Stimulated activated CD8-positive, alpha-beta memory T cell treated with anti-CD3 and anti-CD28 coated beads, Interleukin-15, amount 100 ng/mL, for 1 hour (primary cell): ENCODE measurements at regions not wholly inside any gene's neighbourhood (a gene's known extent, or its start where the extent isn't known, plus 50 kb on each side); places are given as distances from the start of the nearest gene placed in this dataset.

Source experiments
- DNase-seq: peaks from one replicate; pipeline ENCODE4 v3.0.0-alpha.2; 2020; ENCODE audit warnings: low read depth

DNA sequence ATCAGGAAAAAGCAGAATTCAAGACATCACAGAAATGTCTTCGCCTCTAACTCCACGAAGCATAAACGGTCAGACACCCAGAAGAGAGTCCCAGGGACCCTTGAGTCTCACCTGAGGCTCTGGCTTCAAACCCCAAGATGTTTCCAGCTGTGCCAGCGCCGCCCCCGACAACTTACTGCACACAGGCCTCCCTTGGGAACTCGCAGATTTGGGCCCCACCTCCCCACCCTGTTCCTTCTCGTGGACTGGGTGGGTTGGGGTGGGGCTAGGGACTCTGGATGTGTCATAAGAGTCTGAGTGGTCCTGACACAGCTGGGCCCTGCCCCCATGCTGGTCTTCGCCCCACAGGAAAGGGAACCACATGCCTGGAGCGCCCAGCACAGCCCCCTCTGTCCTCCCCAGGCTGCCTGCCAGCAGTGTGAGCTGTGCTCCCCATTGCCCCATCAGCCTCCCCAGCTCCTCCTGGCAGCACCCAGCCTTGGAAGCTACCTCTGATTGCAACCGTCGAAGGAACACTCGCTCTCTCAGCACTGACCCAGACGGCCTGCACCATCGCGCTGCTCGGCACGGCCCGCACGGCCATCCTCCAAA is 147.5 kb downstream of the CRYBB2 start:
- DNase-seq: no peak

DNA sequence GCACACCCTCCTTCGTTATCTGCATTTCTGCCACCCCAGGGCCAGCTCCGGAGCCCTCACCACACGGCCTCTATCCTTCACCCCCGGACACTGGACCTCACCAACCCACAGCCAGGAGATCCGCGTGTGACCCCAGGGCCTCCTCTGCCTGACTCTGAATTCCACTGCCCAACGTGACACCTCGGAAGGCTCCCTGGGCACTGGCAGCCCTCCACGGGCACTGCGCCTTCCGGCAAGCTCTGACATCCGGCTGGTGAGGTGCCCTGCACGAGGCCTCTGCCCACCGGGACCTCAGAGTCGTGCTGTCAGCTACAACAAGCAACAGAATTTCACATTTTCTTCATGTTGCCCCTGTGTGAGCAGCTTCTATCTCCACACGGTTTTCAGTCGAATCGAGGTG is 148.3 kb downstream of the CRYBB2 start:
- no peak for DNase-seq

DNA sequence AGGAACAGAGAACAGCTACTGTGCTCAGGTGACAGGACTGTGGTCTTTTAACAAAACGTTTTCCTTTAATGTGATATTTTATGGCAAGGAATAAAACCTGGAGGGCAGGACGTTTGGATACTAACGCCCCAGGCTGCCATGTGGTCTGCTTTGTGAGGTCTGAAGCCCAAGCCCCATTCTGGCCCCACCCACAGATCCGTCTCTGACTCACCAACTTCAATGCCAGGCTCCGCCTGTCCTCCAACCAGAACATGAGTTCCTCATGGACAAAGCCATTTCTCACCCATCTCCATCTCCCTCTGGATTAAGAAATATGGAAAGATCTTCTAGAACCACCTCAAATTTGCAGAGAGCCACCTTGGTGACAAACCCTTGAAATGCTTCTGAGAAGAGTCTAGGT is 148.8 kb downstream of the CRYBB2 start:
- no peak for DNase-seq

DNA sequence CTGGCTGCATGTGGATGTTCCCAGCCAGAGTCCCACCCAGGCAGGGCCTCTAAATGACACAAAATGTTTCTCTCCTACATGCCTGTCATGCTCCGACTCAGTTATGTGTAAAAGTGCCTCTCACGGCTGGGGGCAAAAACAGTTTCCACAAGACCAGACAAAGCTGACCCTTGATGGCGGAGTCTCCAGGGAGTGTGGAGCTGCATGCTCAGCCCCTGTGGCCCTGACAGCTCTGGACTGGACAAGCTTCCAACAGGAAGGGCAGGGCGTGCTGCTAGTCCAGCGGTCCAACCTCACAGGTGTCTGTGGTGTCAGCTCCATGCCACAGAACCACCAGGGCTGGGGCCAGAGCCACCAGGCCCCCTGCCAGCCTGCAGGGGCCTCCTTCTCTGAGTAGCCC is 149.6 kb downstream of the CRYBB2 start:
- DNase-seq: no peak

DNA sequence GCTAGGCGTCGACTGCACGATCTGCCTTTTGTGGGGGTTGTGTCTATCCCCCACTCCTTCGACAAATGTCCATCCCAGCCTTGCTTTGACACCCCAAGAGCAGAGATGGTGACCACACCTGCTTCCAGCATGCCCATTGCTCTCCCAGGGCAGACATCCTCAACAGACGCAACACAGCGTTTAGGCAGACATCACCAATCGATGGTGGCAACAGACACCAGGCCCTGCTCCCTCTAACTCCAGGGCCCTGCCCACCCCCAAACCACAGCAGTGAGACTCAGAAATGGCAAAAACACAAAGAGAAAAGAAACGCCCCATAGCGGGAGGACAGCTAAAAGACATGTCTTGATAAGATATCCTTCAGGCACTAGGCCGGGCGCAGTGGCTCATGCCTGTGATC is 150.9 kb downstream of the CRYBB2 start:
- no peak for DNase-seq

DNA sequence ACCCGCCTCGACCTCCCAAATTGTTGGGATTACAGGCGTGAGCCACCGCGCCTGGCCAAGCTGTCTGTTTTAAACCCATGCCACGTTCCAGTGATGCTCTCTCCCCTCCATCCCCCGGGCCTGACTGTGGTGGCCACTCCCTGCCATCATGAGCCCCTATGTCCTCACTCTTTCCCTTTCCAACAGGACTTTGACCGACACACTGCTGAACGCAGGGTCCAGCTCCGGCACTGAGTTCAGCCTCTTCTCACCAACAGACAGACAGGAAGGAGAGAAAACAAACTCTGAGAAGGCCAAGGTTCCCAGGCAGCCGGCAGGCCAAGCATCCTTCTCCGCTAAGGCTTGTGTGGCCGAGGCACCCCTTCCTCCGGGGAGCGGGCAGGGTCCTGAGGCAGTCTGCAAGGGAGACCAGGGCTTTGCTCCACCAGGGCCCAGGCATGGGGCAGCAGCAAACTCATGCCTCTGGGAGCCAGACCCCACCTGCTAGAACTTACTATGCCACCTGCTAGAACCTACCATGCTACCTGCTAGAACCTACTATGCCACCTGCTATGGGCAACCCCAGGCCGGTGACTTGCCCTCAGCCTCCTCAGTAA is 152.7 kb downstream of the CRYBB2 start:
- no peak for DNase-seq

DNA sequence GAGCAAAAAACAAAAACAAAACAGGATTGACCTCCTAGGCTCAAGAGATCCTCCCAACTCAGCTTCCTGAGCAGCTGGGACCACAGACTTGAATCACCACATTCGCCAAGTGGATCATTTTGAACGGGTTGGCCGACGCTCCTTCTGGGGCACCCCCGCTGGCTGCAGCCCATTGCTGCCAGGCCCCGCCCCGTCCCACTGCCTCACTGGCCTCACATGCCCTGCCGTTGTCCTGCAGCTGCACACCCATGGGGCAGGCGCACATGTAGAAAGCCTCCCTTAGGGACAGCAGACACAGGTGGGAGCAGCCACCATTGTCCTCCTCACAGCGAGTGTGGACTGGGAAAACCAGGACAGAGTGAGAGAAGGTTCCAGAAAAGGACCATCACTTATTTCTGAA is 154.5 kb downstream of the CRYBB2 start:
- no peak for DNase-seq

DNA sequence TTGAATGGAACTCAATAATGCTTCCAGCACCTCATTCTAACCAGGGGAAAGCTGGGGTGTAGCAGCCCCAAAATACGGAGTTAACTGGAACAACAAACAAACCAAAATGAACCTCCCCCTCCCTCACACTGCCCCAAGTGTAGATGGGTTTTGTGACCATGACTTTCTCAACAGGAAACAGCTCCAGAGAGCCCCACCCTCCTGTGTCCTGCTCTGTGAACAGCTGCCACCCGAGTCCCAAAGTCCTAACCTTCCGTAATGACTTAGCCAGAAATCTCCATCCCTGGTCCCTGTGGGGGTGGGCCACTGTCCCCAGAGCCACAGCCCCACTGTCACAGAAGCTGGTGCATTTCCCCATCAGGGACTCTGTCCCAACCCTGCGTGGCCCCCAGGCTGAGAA is 155.4 kb downstream of the CRYBB2 start:
- no peak for DNase-seq

DNA sequence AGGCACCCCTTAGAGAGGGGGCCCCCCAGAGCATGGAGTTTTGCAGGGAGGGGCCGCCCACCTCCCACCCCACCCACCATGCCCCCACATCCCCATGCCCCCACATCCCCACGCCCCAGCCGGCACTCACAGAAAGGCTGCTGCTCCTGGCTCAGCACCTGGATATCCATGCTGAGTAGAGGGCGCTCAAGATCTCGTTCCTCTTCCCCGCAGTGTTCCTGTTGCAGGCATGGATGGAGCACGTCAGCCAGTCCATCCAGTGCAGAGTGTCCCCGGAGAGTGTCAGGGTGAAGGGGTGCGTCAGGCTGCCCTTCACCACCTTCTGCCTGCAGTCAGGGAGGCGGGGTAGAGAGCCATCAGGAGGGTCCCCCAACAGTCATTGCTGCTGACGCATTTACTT is 156.2 kb downstream of the CRYBB2 start:
- no peak for DNase-seq

DNA sequence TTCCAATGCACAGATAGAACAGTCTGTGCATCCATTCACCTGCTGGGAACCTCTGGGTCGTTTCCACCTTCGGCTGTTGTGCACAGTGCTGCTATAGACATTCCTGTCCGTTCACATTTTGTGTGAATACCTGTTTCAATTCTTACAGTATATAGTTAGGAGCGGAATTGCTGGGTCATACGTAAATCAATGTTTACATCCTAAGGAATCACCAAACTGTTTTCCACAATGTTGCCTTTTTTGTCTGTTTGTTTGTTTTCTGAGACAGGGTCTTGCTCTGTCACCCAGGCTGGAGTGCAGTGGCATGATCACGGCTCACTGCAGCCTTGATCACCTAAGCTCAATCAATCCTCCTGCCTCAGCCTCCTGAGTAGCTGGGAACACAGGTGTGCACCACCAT is 158.3 kb downstream of the CRYBB2 start:
- no peak for DNase-seq

DNA sequence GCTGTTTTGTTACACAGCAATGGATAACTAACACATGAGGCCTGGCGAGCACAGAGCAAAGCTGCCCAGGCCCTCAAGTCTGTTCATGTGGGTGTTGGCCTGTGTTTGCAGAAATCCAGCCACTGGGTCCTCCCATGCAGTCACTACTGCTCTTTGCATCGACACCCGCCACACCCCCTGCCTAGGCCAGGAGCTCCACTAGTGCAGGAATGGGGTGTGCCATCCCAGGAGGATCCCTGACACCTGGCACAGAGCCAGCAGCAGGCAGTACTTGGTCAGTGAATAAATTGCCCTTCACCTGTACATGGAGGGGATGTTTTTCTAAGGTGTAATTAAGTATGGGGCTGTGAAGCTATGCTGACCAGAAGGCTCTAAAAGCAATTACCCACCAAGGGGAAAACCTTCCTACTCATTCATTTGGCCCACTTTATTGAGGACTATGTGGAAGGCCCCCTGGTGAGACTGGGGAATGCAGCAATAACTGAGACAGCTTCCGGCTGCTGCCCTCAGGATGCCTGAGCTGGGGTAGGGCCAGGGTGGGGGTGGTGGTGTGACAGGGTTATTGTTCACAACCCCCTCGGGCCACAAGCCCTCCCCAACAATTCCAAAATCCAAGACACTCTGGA is 160.8 kb downstream of the CRYBB2 start:
- no peak for DNase-seq

DNA sequence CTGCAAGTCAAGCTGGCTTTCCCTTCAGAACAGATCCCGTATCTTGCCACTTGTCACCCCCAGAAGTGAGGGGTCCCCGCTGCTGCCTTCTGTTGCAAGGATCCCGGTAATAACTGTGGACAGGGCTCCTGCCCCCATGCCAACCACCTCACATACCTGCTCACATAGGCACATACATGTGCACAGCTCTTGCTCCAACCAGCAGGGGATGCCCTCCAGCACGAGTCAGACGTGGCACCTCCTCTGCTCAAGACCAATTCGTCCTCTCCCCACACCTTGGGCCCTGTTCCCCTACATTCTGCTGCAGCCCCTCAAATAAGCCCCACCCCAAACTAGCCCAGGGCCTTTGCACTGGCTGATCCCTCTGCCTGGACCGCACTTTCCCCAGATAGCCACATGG is 163.3 kb downstream of the CRYBB2 start:
- no peak for DNase-seq

DNA sequence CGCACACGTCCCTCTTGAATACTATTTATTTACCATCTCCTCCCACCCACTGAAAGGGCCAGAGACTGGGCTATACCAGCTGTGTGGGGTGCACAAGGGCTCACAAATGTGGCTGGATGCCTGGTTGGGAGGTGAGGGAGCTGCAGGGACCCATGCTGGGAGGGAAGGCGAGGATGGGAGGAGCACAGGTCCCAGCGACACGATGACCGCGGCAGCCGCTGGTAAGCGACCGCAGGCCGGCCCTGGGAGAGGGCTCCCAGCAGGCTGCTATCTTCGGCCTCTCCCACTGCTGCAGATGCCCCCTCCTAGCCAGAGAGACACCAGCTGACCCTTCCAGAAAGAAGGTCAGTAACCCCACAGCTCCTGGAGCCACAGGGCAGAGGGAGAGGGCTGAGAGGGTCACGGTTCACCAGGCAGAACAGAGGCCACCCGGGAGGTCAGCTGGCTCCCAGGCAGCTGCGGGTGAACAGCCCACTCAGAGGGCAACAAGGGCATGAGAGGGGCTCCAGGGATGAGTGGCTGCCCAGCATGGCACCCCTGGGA is 163.9 kb downstream of the CRYBB2 start:
- no peak for DNase-seq

DNA sequence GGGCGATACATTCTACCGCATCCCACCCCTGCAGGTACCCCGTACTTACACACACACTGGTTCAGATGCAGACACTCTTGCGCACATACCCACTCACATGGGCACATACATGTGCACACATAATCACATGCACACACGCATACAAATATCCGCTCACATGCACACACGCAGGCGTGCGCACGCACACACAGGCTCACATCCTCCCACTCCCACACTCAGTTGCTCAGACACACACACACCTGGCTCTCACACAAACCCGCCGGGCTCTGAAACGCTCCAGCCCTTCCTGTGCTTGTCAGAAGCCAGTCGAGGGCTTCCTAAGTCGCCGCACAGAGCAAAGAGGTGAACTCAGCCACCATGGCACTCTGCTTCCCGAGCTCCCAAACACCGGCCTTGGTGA is 164.5 kb downstream of the CRYBB2 start:
- DNase-seq: no peak

DNA sequence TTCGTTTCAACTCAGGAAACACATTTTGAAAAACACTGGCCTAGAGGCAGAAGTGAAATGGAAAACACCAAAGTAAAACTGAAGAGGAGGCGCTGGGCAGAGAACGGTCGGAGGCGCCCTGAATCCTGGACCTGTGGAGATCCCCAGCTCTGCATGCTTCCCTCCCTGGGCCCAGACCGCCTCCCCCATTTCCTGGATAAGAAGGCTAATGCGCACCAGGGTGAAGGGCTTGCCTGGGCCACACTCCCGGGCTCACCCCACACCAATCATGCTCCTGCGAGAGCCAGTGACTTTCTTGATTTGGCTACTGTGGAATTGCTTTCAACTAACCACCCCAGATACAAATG is 167.1 kb downstream of the CRYBB2 start:
- DNase-seq: no peak

DNA sequence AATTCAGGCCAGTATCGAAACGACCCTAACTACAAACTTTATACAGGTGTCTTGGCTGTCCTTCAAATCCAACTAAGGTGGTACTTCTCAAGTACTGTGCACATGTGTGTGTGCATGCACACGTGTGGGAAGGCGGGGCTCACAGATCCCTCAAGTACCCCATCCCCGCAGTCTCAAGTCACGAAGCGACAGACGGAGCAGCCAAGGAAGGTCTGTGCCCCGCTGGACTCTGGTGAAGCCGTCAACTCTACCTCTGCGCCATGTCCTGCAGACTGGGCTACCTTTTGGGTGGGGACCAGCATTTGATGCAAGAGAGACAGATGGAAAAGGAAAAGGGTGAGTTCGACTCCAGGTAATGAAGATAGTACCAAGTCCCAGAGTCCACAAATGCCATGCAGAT is 169.0 kb downstream of the CRYBB2 start:
- no peak for DNase-seq

DNA sequence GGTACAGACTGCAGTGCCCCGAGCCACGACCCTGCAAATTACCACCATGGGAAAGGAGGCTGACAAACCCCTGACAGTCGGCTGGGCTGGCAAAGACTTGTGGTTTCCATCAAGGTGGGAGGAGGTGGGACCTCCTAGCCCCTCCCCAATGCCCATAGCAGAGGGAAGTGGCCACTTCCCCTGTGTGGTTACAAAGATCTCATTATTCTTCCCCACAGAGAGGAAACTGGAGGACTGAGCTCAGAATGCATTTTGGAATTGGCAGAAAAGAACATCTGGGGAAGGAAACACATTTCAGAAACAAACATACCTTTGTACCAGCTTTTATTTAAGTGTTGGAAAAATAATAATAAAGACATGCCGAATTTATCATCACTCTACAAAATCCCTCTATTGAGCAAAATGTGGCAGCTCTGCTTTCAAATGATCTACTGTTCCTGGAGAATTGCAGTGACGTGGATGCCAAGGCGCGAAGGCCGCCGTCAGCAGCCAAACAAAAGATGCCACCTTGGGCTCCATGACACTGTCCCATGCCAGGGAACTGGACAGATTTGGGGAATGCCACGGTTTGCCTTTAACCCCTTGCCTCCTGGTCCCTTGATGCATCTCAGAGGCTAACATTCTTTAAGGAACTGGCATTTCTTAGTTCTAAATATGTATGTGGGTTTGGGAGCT is 169.6 kb downstream of the CRYBB2 start:
- no peak for DNase-seq

DNA sequence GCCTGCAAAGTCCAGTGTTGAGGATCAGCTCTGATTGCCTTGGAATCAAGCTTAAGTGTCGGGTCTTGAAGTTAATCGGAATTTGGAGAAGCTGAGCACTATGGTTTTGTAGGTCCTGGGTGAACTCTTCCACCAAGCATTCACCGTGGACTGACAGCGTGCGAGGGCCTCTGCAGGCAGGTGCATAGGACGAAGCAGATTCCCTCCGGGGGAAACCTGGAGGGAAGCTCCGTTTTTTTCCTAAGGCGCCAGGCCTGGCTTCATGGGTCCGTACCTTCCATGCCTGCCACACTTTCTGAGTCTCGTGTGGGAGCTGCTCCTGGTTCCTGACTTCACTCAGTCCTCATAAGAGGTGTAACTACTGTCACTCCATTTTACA is 170.1 kb downstream of the CRYBB2 start:
- no peak for DNase-seq

DNA sequence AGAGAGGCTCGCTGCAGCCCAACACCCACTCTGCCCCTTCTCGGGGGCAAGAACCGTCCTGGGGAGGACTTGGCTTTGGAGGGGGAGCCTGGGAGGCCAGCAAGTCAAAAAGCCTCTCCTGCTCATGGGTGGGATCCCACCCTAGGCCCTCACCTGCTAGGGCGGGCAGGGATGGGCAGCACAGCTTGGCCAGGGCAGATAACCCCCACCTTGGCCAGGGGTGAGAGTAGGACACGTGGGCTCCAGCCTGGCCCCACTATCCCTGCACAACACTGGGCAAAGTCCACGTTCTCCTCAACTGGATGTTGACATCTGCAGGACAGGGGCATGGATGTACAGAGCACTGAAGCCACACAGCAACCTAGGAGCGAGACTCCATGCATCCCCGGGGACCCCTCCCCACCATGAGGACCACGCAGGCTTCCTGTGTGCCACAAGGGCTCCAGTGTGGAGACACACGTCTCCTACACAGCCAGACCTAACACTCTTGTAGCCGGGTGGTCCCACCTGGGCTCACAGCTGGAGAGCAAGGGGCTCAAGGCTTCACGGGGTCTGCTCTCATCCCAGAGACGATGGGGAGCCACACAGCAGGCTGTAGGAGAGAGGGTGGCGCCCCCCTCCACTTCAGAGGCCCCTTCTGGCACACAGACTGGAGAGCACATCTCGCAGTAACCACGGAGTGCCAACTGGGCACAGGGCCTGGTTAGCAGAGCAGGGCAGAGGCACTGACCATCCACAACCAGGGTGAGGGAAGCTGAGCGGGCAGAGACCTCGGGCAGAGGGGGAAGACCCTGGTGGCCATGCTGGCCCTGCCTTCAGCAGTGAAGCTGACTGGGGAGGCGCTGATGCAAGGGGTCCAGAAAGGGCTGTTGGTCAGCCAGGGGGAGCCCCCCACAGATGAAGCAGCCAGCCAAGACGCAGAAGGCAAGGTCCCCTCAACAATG is 171.1 kb downstream of the CRYBB2 start:
- no peak for DNase-seq

DNA sequence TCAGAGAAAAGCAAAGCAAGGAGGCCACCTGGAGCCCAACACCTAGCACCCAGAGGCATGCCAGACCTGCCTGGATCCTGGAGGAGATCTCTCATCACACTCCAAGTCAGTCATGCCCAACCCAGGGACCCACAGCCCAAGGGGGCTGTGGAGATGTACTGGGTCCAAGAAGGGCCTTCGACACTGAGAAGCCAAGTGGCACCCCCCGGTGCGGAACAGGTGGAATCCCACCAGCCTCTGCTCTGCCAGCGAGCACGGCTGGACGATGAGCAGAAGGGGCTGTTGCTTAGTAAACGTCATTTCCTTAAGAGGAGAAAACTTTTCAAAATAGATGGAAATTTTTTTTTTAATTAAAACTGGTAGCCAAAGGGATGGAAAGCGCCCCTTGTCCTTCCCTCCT is 171.9 kb upstream of the GRK3 start:
- no peak for DNase-seq

DNA sequence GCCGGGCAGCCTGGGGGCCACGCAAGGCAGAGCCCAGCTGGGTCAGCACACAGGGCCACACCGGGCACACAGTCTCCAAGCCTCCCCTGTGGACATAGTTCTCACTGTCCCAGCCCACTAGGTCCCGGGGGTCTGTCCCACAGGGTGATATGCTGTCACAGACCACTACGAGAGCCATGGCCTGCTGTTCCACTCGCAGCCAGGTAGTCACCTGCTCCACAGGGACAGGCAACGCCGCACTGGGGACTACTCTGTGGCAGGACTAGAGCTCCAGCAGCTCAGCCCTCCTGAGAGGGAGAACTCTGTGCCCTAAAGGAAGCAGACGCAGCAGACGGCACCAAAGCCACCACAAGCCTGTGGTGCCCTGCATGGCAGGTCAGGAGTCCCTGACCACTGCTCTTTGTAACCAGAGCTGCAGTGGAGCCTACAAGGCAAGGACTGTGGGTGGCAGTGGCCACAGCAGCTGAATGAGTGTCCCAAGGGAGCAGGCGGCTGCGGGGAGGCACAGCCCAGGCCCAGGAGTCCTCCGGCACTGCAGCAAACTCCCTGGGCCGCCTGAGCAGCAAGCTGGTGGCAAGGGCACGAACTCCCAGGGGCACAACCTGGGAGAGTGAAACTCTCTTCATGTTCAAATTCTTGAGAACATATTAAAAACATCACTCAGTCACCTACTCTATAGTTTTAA is 171.2 kb upstream of the GRK3 start:
- DNase-seq: no peak

DNA sequence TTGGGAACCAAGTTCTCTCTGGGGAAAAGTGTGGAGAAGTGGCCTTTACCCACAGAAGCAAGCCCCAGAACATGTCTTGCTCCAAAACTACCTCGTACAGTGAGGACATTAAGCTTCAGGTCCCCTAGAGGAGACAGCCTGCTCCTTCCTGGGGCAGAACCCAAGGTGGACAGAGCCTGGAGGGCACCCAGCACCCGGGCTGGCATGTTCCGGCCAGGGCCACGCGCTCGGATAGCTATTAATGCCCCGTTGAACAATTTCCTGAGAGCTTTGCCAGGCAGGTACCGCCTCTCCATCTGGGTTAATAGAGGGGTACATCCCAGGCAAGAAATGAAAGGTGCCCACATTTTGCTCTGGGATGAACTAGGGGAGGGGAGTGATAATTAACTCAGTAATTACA is 169.0 kb upstream of the GRK3 start:
- no peak for DNase-seq
